Epithelial cell of proximal tubule (primary cell): ENCODE measurements at regions not wholly inside any gene's neighbourhood (a gene's known extent, or its start where the extent isn't known, plus 50 kb on each side); places are given as distances from the start of the nearest gene placed in this dataset.

Source experiments
- DNase-seq: peaks from one replicate; pipeline ENCODE4 v3.0.0-alpha.2; 2011; ENCODE audit warnings: low read depth
- H3K4me3 ChIP-seq: 2 replicates; pipeline ENCODE4 v1.5.1; 2011; ENCODE audit warnings: low read depth, mild to moderate bottlenecking, low read length
- CTCF ChIP-seq: conservative IDR thresholded peaks from 2 replicates; pipeline ENCODE4 v1.5.1; 2012; ENCODE audit warnings: low read depth, mild to moderate bottlenecking, low read length

- no peak for TF ChIP-seq CTCF
- H3K4me3 ChIP-seq, result no peak overlapping the region
- DNase-seq, result no peak
These were observed 142.5 kb downstream of the CHIC2 start for GRCh38 chr4:53921856-53922255.

GRCh38 chr4:53920883-53921282 is 143.5 kb downstream of the CHIC2 start:
- TF ChIP-seq CTCF, result no peak
- no peak for DNase-seq

GRCh38 chr4:53920116-53920515 is 144.3 kb downstream of the CHIC2 start:
- no peak for DNase-seq
- no peak for TF ChIP-seq CTCF

More at GRCh38 chr4:53920883-53921282, 143.5 kb downstream of the CHIC2 start:
- H3K4me3 ChIP-seq, result no peak overlapping the region

GRCh38 chr4:53919535-53919934 is 144.9 kb downstream of the CHIC2 start:
- no peak overlapping the region for H3K4me3 ChIP-seq
- no peak for DNase-seq
- no peak for TF ChIP-seq CTCF

More at GRCh38 chr4:53920116-53920515, 144.3 kb downstream of the CHIC2 start:
- no peak overlapping the region for H3K4me3 ChIP-seq

GRCh38 chr4:53917729-53918128 is 146.7 kb downstream of the CHIC2 start:
- H3K4me3 ChIP-seq, result no peak overlapping the region
- TF ChIP-seq CTCF, result no peak
- DNase-seq, result no peak

GRCh38 chr4:53916431-53916889 is 147.9 kb downstream of the CHIC2 start:
- H3K4me3 ChIP-seq, result no peak overlapping the region
- TF ChIP-seq CTCF, result no peak
- no peak for DNase-seq

- peak; percentile 29 for DNase-seq
- TF ChIP-seq CTCF, result no peak
- no peak overlapping the region for H3K4me3 ChIP-seq
These were observed 149.9 kb downstream of the CHIC2 start for GRCh38 chr4:53914313-53915016.
